ENCODE measurements at regions not wholly inside any gene's neighbourhood (a gene's known extent, or its start where the extent isn't known, plus 50 kb on each side); places are given as distances from the start of the nearest gene placed in this dataset.

- Histone ChIP-seq H3K79me2 (ENCODE audit: control insufficient read depth, insufficient read depth, low read length) (no peaks in the 10 kb centered on the region), H3K4me3 (ENCODE audit: control extremely low read depth in 1 of 5, extremely low read depth in 1 of 5, insufficient read depth in 1 of 5, low read depth in 2 of 5, low read length in 4 of 5) (no peak overlapping the region), H4K20me1 (ENCODE audit: control insufficient read depth, insufficient read depth, low read length, poor library complexity, severe bottlenecking) (no peaks in the 10 kb centered on the region), H3K9me3 (ENCODE audit: control extremely low read depth in 1 of 3, control insufficient read depth in 2 of 3, insufficient read depth in 1 of 3, low read length in 2 of 3) (no peaks in the 10 kb centered on the region), H3K27me3 (replicated peaks in 1 of 4; ENCODE audit: control extremely low read depth in 1 of 4, control insufficient read depth in 3 of 4, insufficient read depth in 4 of 4, low read length in 3 of 4) (no peaks in the 10 kb centered on the region), H3K4me2 (replicated peaks; ENCODE audit: low read depth, low read length, poor library complexity, severe bottlenecking) (no peak overlapping the region), H3K4me1 (ENCODE audit: control insufficient read depth in 2 of 2, insufficient read depth in 2 of 2, low read length in 2 of 2) (no peaks in the 10 kb centered on the region), H3K36me3 (replicated peaks in 1 of 2; ENCODE audit: control extremely low read depth in 1 of 2, control insufficient read depth in 1 of 2, extremely low read depth in 1 of 2, insufficient read depth in 2 of 2, low read length in 1 of 2) (no peaks in the 10 kb centered on the region), H3K27ac (ENCODE audit: low read length in 2 of 2) (no peak overlapping the region), H2AFZ (ENCODE audit: insufficient read depth, low read depth, low read length, poor library complexity, severe bottlenecking) (no peak overlapping the region), H3K9ac (ENCODE audit: low read length) (no peak overlapping the region)
- no peaks in the 10 kb centered on the region for H3K4me1 Mint-ChIP-seq
- ATAC-seq (ENCODE audit: low read depth): no peak
- H3K4me3 Mint-ChIP-seq: no peak overlapping the region
- H3K9me3 Mint-ChIP-seq (ENCODE audit: insufficient read depth): peaks cover 2% of the 10 kb centered on the region
- POLR2A ChIA-PET: no interaction called here
- TF ChIP-seq EZH2 (IDR thresholded peaks at IDR 0.05; ENCODE audit: borderline replicate concordance, insufficient read depth, low read depth, low read length, poor library complexity, severe bottlenecking): no peak
- TF ChIP-seq CTCF (IDR thresholded peaks at IDR 0.05): no peak
- no peak overlapping the region for H3K27ac Mint-ChIP-seq
- CTCF ChIA-PET: interaction anchor here (1.4 to 1.6 kb wide), 2 partner anchors 103 to 537 kb away, joined by 3 read pairs; no protein-coding TSS in a partner anchor
- H3K27me3 Mint-ChIP-seq: no peaks in the 10 kb centered on the region
- intact Hi-C loops (cut with micrococcal nuclease): no loop called here
- 84% methylated on average over 3 of the region's 8 CpGs for WGBS (ENCODE audit: insufficient coverage)
- no peak for DNase-seq
These were observed 504.4 kb downstream of the FGF9 start for GRCh38 chr13:22175241-22175640.

DNA sequence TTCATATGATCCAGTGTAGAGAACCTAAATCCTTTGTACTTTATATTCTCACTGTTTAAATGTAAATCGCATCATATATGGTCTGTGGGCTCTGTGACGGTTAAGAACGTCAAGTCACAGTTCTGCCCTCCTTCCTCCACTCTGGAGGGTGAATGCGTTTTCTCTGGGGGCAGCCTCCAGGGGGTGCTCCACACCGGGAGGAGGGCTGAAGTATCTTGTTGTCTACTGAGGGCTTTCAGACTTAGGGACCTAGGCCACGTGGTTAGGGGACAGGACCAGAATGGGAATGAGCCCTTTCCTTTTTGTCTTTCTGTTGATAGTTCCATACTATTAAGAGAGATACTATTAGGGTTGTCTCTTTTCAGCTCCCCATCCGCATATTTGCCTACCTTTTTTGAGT, 504.9 kb downstream of the FGF9 start:
- H3K9me3 Mint-ChIP-seq (ENCODE audit: insufficient read depth): peaks cover 2% of the 10 kb centered on the region
- H3K9ac ChIP-seq (ENCODE audit: low read length): no peak overlapping the region
- no peak overlapping the region for H3K4me2 ChIP-seq (replicated peaks; ENCODE audit: low read depth, low read length, poor library complexity, severe bottlenecking)
- no peak for TF ChIP-seq EZH2 (IDR thresholded peaks at IDR 0.05; ENCODE audit: borderline replicate concordance, insufficient read depth, low read depth, low read length, poor library complexity, severe bottlenecking)
- no peak for TF ChIP-seq CTCF (IDR thresholded peaks at IDR 0.05)
- no peaks in the 10 kb centered on the region for H3K36me3 ChIP-seq (replicated peaks in 1 of 2; ENCODE audit: control extremely low read depth in 1 of 2, control insufficient read depth in 1 of 2, extremely low read depth in 1 of 2, insufficient read depth in 2 of 2, low read length in 1 of 2)
- no peaks in the 10 kb centered on the region for H3K4me1 ChIP-seq (ENCODE audit: control insufficient read depth in 2 of 2, insufficient read depth in 2 of 2, low read length in 2 of 2)
- no peaks in the 10 kb centered on the region for H3K9me3 ChIP-seq (ENCODE audit: control extremely low read depth in 1 of 3, control insufficient read depth in 2 of 3, insufficient read depth in 1 of 3, low read length in 2 of 3)
- WGBS (ENCODE audit: insufficient coverage): 100% methylated on average over 1 of the region's 7 CpGs
- H3K4me1 Mint-ChIP-seq: no peaks in the 10 kb centered on the region
- no peak for DNase-seq
- POLR2A ChIA-PET: no interaction called here
- no peak for ATAC-seq (ENCODE audit: low read depth)
- no peak overlapping the region for H2AFZ ChIP-seq (ENCODE audit: insufficient read depth, low read depth, low read length, poor library complexity, severe bottlenecking)
- no peaks in the 10 kb centered on the region for H3K27me3 Mint-ChIP-seq
- no peak overlapping the region for H3K27ac ChIP-seq (ENCODE audit: low read length in 2 of 2)
- H3K27me3 ChIP-seq (replicated peaks in 1 of 4; ENCODE audit: control extremely low read depth in 1 of 4, control insufficient read depth in 3 of 4, insufficient read depth in 4 of 4, low read length in 3 of 4): no peaks in the 10 kb centered on the region
- no peaks in the 10 kb centered on the region for H3K79me2 ChIP-seq (ENCODE audit: control insufficient read depth, insufficient read depth, low read length)
- CTCF ChIA-PET: interaction anchor here (1.4 to 1.6 kb wide), 2 partner anchors 103 to 538 kb away, joined by 3 read pairs; no protein-coding TSS in a partner anchor
- H4K20me1 ChIP-seq (ENCODE audit: control insufficient read depth, insufficient read depth, low read length, poor library complexity, severe bottlenecking): no peaks in the 10 kb centered on the region
- H3K4me3 Mint-ChIP-seq: no peak overlapping the region
- no peak overlapping the region for H3K4me3 ChIP-seq (ENCODE audit: control extremely low read depth in 1 of 5, extremely low read depth in 1 of 5, insufficient read depth in 1 of 5, low read depth in 2 of 5, low read length in 4 of 5)
- intact Hi-C loops (cut with micrococcal nuclease): no loop called here
- H3K27ac Mint-ChIP-seq: no peak overlapping the region

Measured in B cell (primary cell).